Activated CD4-positive, alpha-beta T cell treated with anti-CD3 and anti-CD28 coated beads, Interleukin-2, amount 10 ng/mL, durations not matched to agents 24 days and 14 days (primary cell): ENCODE measurements at regions not wholly inside any gene's neighbourhood (a gene's known extent, or its start where the extent isn't known, plus 50 kb on each side); places are given as distances from the start of the nearest gene placed in this dataset.
"Not testable (repeated sequence)": the region's sequence is repeated elsewhere in the genome, so short reads cannot be mapped to it uniquely, and the experiment has no call there.

Source experiments
- DNase-seq: peaks from one replicate; pipeline ENCODE4 v3.0.0; 2022
- H3K27ac Mint-ChIP-seq: one replicate; pipeline ENCODE4 v1.8.0; 2022; ENCODE audit warnings: mild to moderate bottlenecking, mixed read lengths
- H3K27me3 Mint-ChIP-seq: one replicate; pipeline ENCODE4 v1.8.0; 2022; ENCODE audit warnings: mixed read lengths
- H3K36me3 Mint-ChIP-seq: one replicate; pipeline ENCODE4 v1.8.0; 2022; ENCODE audit warnings: low read depth, mild to moderate bottlenecking, mixed read lengths
- H3K4me1 Mint-ChIP-seq: one replicate; pipeline ENCODE4 v1.8.0; 2021; ENCODE audit warnings: mixed read lengths
- H3K4me3 Mint-ChIP-seq: one replicate; pipeline ENCODE4 v1.8.0; 2022; ENCODE audit warnings: mild to moderate bottlenecking, moderate library complexity, mixed read lengths
- H3K9me3 Mint-ChIP-seq: one replicate; pipeline ENCODE4 v1.8.0; 2021; ENCODE audit warnings: mixed read lengths
- intact Hi-C: fragments of 100-400 bp; cut with micrococcal nuclease; formaldehyde crosslinking; loops from one replicate; pipeline ENCODE4 v1.15.1; 2023

GRCh38 chr17:72466606-72467005 is 345.8 kb downstream of the SOX9 start:
- no peak for DNase-seq
- H3K4me3 Mint-ChIP-seq, result no peak overlapping the region
- no peaks in the 10 kb centered on the region for H3K9me3 Mint-ChIP-seq
- no peaks in the 10 kb centered on the region for H3K36me3 Mint-ChIP-seq
- intact Hi-C loops, result no loop called here
- H3K27ac Mint-ChIP-seq, result no peak overlapping the region
- H3K27me3 Mint-ChIP-seq, result no peaks in the 10 kb centered on the region
- H3K4me1 Mint-ChIP-seq, result no peaks in the 10 kb centered on the region

GRCh38 chr17:72467841-72468653 is 347.2 kb downstream of the SOX9 start:
- intact Hi-C loops, result no loop called here
- no peak overlapping the region for H3K4me3 Mint-ChIP-seq
- H3K36me3 Mint-ChIP-seq, result no peaks in the 10 kb centered on the region
- DNase-seq, result no peak
- H3K27ac Mint-ChIP-seq, result no peak overlapping the region
- no peaks in the 10 kb centered on the region for H3K9me3 Mint-ChIP-seq
- H3K4me1 Mint-ChIP-seq, result no peaks in the 10 kb centered on the region
- no peaks in the 10 kb centered on the region for H3K27me3 Mint-ChIP-seq

GRCh38 chr17:72468841-72469240 is 348.0 kb downstream of the SOX9 start:
- H3K4me3 Mint-ChIP-seq, result no peak overlapping the region
- H3K4me1 Mint-ChIP-seq, result no peaks in the 10 kb centered on the region
- no peaks in the 10 kb centered on the region for H3K27me3 Mint-ChIP-seq
- no peak overlapping the region for H3K27ac Mint-ChIP-seq
- H3K9me3 Mint-ChIP-seq, result no peaks in the 10 kb centered on the region
- no peaks in the 10 kb centered on the region for H3K36me3 Mint-ChIP-seq
- DNase-seq, result no peak
- intact Hi-C loops, result no loop called here

- no peak overlapping the region for H3K27ac Mint-ChIP-seq
- H3K36me3 Mint-ChIP-seq, result no peaks in the 10 kb centered on the region
- no peaks in the 10 kb centered on the region for H3K9me3 Mint-ChIP-seq
- DNase-seq, result no peak
- H3K27me3 Mint-ChIP-seq, result no peaks in the 10 kb centered on the region
- H3K4me1 Mint-ChIP-seq, result no peaks in the 10 kb centered on the region
- intact Hi-C loops, result no loop called here
- no peak overlapping the region for H3K4me3 Mint-ChIP-seq
Measured at GRCh38 chr17:72470121-72470705, 349.4 kb downstream of the SOX9 start.

GRCh38 chr17:72470734-72471133 is 349.9 kb downstream of the SOX9 start:
- no peaks in the 10 kb centered on the region for H3K27me3 Mint-ChIP-seq
- intact Hi-C loops, result no loop called here
- H3K4me1 Mint-ChIP-seq, result no peaks in the 10 kb centered on the region
- H3K27ac Mint-ChIP-seq, result no peak overlapping the region
- no peaks in the 10 kb centered on the region for H3K9me3 Mint-ChIP-seq
- no peak overlapping the region for H3K4me3 Mint-ChIP-seq
- DNase-seq, result no peak
- no peaks in the 10 kb centered on the region for H3K36me3 Mint-ChIP-seq

- Mint-ChIP-seq H3K4me3 (no peak overlapping the region), H3K36me3 (no peaks in the 10 kb centered on the region), H3K4me1 (no peaks in the 10 kb centered on the region), H3K27me3 (no peaks in the 10 kb centered on the region), H3K27ac (no peak overlapping the region), H3K9me3 (no peaks in the 10 kb centered on the region)
- DNase-seq, result no peak
- intact Hi-C loops, result no loop called here
Measured at GRCh38 chr17:72471296-72471695, 350.5 kb downstream of the SOX9 start.

- intact Hi-C loops, result no loop called here
Measured at GRCh38 chr17:72472106-72472505, 351.3 kb downstream of the SOX9 start.

GRCh38 chr17:72472853-72473390 is 352.1 kb downstream of the SOX9 start:
- H3K36me3 Mint-ChIP-seq, H3K27me3 Mint-ChIP-seq, H3K27ac Mint-ChIP-seq, DNase-seq, H3K4me3 Mint-ChIP-seq, intact Hi-C loops, H3K4me1 Mint-ChIP-seq, H3K9me3 Mint-ChIP-seq: not testable (repeated sequence)

More at GRCh38 chr17:72472106-72472505, 351.3 kb downstream of the SOX9 start:
- no peak for DNase-seq
- Mint-ChIP-seq H3K9me3 (no peaks in the 10 kb centered on the region), H3K4me3 (no peak overlapping the region), H3K27ac (no peak overlapping the region), H3K36me3 (no peaks in the 10 kb centered on the region), H3K4me1 (no peaks in the 10 kb centered on the region), H3K27me3 (peaks cover 2% of the 10 kb centered on the region)

GRCh38 chr17:72474243-72474642 is 353.4 kb downstream of the SOX9 start:
- Mint-ChIP-seq H3K27me3 (peaks cover 2% of the 10 kb centered on the region), H3K4me3 (no peak overlapping the region), H3K27ac (no peak overlapping the region), H3K4me1 (no peaks in the 10 kb centered on the region), H3K9me3 (no peaks in the 10 kb centered on the region), H3K36me3 (no peaks in the 10 kb centered on the region)
- intact Hi-C loops, result no loop called here
- no peak for DNase-seq

GRCh38 chr17:72474719-72475477 is 354.1 kb downstream of the SOX9 start:
- intact Hi-C loops, result no loop called here
- H3K27ac Mint-ChIP-seq, result no peak overlapping the region

GRCh38 chr17:72476134-72476533 is 355.3 kb downstream of the SOX9 start:
- Mint-ChIP-seq H3K27me3 (peaks cover 2% of the 10 kb centered on the region), H3K9me3 (no peaks in the 10 kb centered on the region), H3K4me1 (no peaks in the 10 kb centered on the region), H3K4me3 (no peak overlapping the region), H3K36me3 (no peaks in the 10 kb centered on the region), H3K27ac (no peak overlapping the region)
- DNase-seq, result no peak
- intact Hi-C loops, result no loop called here

More at GRCh38 chr17:72474719-72475477, 354.1 kb downstream of the SOX9 start:
- H3K4me1 Mint-ChIP-seq, result no peaks in the 10 kb centered on the region
- no peaks in the 10 kb centered on the region for H3K9me3 Mint-ChIP-seq
- peaks cover 2% of the 10 kb centered on the region for H3K27me3 Mint-ChIP-seq
- no peaks in the 10 kb centered on the region for H3K36me3 Mint-ChIP-seq
- H3K4me3 Mint-ChIP-seq, result no peak overlapping the region
- no peak for DNase-seq

- Mint-ChIP-seq H3K9me3 (no peaks in the 10 kb centered on the region), H3K27me3 (peaks cover 2% of the 10 kb centered on the region), H3K36me3 (no peaks in the 10 kb centered on the region), H3K4me3 (no peak overlapping the region), H3K4me1 (no peaks in the 10 kb centered on the region), H3K27ac (no peak overlapping the region)
- no peak for DNase-seq
- intact Hi-C loops, result no loop called here
Measured at GRCh38 chr17:72476575-72476986, 355.8 kb downstream of the SOX9 start.

- Mint-ChIP-seq H3K27me3 (peaks cover 2% of the 10 kb centered on the region), H3K9me3 (no peaks in the 10 kb centered on the region), H3K4me3 (no peak overlapping the region), H3K27ac (no peak overlapping the region), H3K4me1 (no peaks in the 10 kb centered on the region), H3K36me3 (no peaks in the 10 kb centered on the region)
- intact Hi-C loops, result no loop called here
- DNase-seq, result no peak
Measured at GRCh38 chr17:72477491-72477890, 356.7 kb downstream of the SOX9 start.

- intact Hi-C loops, result no loop called here
- no peak for DNase-seq
- Mint-ChIP-seq H3K9me3 (no peaks in the 10 kb centered on the region), H3K27ac (no peak overlapping the region), H3K4me3 (no peak overlapping the region), H3K4me1 (no peaks in the 10 kb centered on the region), H3K36me3 (no peaks in the 10 kb centered on the region), H3K27me3 (peaks cover 2% of the 10 kb centered on the region)
Measured at GRCh38 chr17:72479113-72479512, 358.3 kb downstream of the SOX9 start.
